ENCODE measurements at regions not wholly inside any gene's neighbourhood (a gene's known extent, or its start where the extent isn't known, plus 50 kb on each side); places are given as distances from the start of the nearest gene placed in this dataset.
"Not testable (repeated sequence)": the region's sequence is repeated elsewhere in the genome, so short reads cannot be mapped to it uniquely, and the experiment has no call there.

DNA sequence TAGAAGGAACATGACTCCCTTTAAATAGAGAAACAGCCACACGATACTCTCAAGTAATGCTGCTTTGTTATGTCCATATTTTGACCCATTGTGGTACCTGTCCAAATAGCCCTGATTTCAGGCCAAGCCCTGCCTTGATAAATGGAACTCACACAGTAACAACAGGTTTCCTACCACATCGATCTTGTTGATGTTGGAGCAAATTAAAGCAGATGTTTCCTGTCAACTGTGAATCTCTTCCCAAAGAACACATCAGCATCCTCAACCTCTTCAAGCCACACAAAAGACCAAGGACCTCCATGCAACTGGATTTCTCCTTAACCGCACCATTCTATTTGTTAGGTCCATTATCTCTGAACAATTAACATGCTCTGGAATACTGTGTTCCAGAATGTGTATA is 109.5 kb downstream of the FOXD4L6 start:
- DNase-seq (ENCODE audit: low read depth, low spot score) = not testable (repeated sequence)

GRCh38 chr9:41016699-41017098 is 111.8 kb downstream of the FOXD4L6 start:
- not testable (repeated sequence) for DNase-seq (ENCODE audit: low read depth, low spot score)

DNA sequence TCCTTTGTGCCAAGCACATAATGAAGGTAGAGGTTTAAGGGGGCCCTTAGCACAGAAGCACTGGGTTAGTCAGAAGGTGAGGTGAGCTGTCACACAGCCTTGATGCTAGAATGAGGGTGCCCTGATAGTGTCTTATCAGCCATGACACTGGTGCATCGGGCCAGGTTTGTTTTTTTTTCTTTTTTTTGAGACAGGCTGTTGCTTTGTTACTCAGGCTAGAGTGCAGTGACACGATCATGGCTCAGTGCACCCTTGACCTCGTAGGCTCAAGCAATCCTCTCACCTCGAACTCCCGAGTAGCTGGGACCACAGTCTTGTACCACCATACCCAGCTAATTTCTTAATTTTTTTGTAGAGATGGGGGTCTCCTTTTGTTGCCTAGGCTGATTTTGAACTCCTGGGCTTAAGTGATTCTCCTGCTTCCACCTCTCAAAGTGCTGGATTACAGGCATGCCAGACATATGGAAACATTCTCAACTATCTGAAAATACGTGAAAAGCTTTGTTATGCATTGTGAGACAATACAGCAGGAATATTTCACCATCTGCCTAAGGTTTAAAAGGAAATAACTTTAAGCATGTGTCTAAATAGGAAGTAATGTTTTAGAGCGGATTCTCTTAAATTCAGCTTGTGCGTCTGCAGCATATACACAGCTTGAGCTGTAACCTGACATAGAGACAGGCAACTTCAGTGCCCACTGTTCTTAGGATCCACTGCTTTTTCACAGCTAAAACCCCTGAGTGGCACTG is 128.4 kb downstream of the FOXD4L6 start:
- DNase-seq (ENCODE audit: low read depth, low spot score) = not testable (repeated sequence)

- not testable (repeated sequence) for DNase-seq (ENCODE audit: low read depth, low spot score)
Measured at GRCh38 chr9:40995490-40995889, 133.0 kb downstream of the FOXD4L6 start.

DNA sequence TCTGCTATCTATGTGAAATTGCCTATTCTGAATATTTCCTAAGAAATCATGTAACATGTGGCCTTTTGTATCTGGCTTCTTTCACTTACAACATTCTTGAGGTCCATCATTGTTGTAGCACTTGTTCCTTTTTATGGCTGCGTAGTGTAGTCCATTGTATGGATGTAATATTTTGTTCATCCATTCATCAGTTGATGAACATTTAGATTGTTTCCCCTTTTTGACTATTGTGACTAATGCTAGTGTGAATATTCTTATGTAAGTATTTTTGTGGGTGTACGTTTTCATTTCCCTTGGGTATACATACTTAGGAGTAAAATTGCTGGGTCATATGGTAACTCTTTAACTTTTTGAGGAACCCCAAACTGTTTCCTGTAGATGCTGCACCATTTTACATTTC is 134.6 kb downstream of the FOXD4L6 start:
- DNase-seq (ENCODE audit: low read depth, low spot score) = not testable (repeated sequence)

DNA sequence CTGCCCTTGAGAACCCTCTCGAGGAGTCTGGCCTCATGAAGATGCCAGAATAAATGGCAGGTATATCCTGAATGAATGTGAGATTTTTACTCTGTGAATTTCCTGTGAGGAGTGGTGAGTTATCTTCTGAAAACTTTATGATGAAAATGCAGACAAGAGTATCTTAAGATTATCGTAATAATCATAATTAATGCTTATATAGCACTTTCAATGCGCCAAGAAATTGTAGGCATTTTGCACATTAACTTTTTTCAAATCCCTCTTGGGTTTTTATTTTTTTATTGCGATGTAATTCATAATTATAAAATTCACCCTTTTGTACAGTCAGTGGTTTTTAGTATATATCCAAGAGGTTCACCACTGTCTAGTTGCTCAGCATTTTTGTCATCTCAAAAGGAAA is 135.1 kb downstream of the FOXD4L6 start:
- DNase-seq (ENCODE audit: low read depth, low spot score) = not testable (repeated sequence)

- DNase-seq (ENCODE audit: low read depth, low spot score) = not testable (repeated sequence)
Measured at GRCh38 chr9:40992472-40992821, 136.0 kb downstream of the FOXD4L6 start.

DNA sequence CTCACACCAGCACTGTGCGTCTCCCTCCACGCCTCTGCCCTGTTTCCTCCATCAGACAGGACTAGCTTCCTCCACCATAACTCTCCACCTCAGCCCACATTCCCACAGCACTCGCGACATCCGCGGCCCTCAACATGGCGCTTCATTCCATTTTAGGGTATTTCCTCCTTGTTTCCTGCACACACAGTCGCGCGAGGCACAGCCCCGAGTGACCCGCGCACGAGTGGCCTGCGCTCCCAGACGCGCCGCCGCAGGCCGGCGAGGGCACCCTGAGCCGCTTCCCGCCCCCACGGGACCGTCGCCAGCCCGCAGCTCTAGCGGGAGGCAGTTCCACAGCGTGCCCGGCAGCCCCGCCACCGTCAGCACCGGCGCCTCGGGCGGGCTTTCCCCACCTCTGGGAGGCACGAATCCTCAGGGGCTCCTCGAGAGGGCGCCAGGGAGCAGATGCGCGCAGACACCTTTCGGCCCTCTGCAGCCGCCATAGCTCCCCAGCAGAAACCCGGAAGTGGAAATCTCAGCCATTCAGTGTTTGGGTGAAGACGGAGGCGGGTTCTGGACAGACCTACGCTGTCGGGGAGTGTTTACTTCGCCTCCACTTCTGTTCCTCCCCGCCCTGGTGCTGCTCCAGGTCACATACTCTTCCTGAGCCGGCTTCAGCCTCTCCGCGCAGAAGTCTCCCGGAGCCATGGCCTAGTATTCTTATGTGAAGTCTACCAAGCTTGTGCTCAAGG is 136.6 kb downstream of the FOXD4L6 start:
- peak; percentile 99 for DNase-seq (ENCODE audit: low read depth, low spot score)

GRCh38 chr9:40991100-40991740 is 137.3 kb downstream of the FOXD4L6 start:
- DNase-seq (ENCODE audit: low read depth, low spot score) = not testable (repeated sequence)

DNA sequence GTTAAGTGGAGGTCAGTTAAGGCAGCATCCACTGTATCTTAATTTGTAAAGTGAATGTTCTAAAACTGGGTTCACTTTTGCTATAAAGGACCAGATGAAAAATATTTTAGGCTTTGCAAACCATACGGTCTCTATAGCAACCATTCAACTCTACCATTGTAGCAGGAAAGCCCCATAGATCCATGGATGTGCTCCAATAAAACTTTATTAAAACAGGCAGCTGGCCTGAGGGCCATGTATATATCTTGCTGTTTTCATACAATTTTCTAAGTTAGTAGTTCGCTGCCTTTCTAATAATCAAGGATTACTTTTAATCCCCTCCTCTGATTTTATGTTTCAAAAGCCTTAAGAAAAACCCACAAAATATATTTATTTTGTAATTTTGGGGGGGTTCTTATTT is 142.1 kb downstream of the FOXD4L6 start:
- not testable (repeated sequence) for DNase-seq (ENCODE audit: low read depth, low spot score)

GRCh38 chr9:40975351-40975750 is 153.1 kb downstream of the FOXD4L6 start:
- DNase-seq (ENCODE audit: low read depth, low spot score) = not testable (repeated sequence)

DNA sequence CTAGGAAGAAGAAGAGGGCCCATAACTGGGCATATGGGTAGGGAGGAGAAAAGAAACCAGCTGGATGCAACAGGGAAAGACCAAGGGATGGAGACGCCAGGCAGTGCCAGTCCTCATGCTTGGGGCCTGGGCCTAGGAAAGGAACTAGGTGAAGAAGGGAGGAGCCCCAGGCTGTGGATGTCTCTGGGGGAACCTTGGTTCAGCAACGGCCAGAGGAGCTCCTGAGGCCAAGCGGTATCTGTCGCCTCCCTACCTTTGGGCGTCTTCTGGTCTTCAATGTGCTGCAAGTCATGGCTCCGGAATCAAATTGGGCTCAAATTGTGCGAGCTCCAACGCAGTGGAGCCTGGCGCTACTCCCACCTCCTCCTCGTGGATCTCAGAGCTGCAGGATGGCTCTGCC is 153.6 kb downstream of the FOXD4L6 start:
- not testable (repeated sequence) for DNase-seq (ENCODE audit: low read depth, low spot score)

- DNase-seq (ENCODE audit: low read depth, low spot score) = not testable (repeated sequence)
Measured at GRCh38 chr9:40971773-40972172, 156.7 kb downstream of the FOXD4L6 start.

- not testable (repeated sequence) for DNase-seq (ENCODE audit: low read depth, low spot score)
Measured at GRCh38 chr9:40970340-40970739, 158.1 kb downstream of the FOXD4L6 start.

DNA sequence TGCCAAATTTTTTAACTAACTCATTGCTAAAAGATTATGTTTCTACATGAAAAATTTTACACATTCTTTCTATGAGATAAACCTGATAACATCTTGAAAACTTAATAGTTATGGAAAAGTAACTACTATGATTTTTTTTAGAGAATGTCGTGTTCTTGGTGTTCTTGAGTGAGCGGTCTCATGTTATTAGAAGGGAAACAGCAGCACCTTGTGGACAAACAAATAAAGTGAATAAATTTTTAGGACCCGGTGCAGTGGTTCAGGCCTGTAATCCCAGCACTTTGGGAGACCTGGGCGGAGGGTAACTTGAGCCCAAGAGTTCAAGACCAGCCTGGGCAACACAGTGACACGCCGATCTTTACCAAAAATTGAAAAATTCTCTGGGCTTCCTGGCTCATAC is 166.0 kb downstream of the FOXD4L6 start:
- not testable (repeated sequence) for DNase-seq (ENCODE audit: low read depth, low spot score)

GRCh38 chr9:40951876-40952494 is 176.5 kb downstream of the FOXD4L6 start:
- not testable (repeated sequence) for DNase-seq (ENCODE audit: low read depth, low spot score)

DNA sequence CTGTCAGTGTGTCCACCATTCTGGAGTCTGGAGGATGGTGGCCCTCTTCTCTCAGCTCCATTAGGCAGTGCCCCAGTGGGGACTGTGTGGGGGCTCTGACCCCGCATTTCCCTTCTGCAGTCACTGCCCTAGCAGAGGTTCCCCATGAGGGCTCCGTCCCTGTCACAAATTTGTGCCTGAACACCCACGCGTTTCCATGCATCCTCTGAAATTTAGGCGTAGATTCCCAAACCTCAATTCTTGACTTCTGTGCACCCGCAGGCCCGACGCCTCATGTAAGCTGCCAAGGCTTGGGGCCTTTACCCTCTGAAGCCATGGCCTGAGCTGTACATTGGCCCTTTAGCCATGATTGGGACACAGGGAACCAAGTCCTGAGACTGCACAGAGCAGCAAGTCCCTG is 182.3 kb downstream of the FOXD4L6 start:
- DNase-seq (ENCODE audit: low read depth, low spot score) = not testable (repeated sequence)

DNA sequence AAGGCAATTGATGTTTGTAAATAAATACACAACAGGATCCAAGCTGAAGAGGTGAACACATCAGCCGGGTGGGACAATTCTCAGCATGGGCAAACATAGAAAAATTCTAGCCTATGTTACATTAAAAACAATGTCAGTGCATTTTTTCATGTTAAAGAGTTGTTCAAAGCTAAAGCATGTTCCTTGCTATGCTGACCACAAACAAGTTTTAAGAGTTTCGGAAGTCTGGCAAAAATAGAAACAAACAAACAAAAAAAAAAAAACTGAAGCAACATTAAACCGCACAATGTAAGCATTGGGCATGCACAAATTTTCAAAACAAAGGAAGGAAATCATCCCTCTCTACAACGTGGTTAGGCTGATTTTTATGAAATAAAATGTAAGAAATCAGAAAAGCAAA is 185.8 kb downstream of the FOXD4L6 start:
- DNase-seq (ENCODE audit: low read depth, low spot score) = not testable (repeated sequence)

DNA sequence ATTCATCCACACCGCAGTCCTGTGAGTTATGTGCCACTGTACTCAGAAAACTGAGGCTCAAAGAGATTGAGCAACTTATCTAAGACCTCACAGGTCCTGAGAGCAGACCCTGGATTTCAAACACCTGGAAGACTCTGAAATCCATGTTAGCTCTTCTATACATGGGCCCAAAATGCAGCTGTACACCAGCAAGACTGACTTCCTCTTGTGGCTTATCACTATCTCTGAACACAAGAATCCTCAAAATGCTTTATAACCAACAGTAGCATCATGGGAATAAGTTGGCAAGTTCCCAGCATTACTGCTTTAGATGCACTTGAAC is 188.6 kb downstream of the FOXD4L6 start:
- not testable (repeated sequence) for DNase-seq (ENCODE audit: low read depth, low spot score)

DNA sequence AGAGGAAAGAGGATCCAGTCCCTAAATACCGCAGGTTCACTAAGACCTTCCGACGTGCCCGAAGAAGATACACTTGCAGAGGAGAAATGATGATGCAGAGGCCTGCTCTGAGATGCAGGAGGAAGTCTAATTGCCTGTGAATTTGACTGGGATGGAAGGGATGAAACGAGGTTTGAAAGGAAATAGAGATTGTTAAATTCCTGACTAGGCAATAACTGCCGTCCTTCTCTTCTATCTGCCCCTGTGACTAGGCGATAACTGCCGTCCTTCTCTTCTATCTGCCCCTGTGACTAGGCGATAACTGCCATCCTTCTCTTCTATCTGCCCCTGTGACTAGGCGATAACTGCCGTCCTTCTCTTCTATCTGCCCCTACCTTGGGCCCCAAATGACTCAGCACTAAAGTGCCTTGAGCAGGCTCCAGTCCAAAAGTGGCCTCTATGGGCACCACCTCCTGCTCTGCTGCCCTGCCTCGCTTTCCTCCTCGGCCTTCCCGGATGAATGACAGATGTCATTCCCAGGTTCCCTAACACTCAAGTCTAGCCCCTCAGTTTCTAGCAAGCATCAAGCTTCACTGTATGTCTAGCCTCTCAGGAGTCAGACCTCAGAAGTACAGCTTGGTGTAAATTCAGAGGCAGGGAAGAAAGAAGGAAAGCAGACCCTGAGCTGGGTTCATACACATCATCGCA is 189.1 kb downstream of the FOXD4L6 start:
- DNase-seq (ENCODE audit: low read depth, low spot score) = not testable (repeated sequence)

- DNase-seq (ENCODE audit: low read depth, low spot score) = no peak
Measured at GRCh38 chr9:40935336-40935735, 193.1 kb downstream of the FOXD4L6 start.

GRCh38 chr9:40934480-40934879 is 194.0 kb downstream of the FOXD4L6 start:
- not testable (repeated sequence) for DNase-seq (ENCODE audit: low read depth, low spot score)
